Frontal cortex (tissue), 3 donors: ENCODE measurements at regions not wholly inside any gene's neighbourhood (a gene's known extent, or its start where the extent isn't known, plus 50 kb on each side); places are given as distances from the start of the nearest gene placed in this dataset.

Experiments used
- DNase-seq, 2 donors: peaks; one replicate each; pipeline ENCODE4 v3.0.0; 2012; ENCODE audit warnings: low spot score in 2 of 2
- FAIRE-seq: peaks from 2 replicates; lab custom pipeline; 2012; peaks lifted over from hg19 to GRCh38; lab: Jason Lieb, UNC
- donor health status: control.
- donor health status: control.
- donor health status: control.

DNA sequence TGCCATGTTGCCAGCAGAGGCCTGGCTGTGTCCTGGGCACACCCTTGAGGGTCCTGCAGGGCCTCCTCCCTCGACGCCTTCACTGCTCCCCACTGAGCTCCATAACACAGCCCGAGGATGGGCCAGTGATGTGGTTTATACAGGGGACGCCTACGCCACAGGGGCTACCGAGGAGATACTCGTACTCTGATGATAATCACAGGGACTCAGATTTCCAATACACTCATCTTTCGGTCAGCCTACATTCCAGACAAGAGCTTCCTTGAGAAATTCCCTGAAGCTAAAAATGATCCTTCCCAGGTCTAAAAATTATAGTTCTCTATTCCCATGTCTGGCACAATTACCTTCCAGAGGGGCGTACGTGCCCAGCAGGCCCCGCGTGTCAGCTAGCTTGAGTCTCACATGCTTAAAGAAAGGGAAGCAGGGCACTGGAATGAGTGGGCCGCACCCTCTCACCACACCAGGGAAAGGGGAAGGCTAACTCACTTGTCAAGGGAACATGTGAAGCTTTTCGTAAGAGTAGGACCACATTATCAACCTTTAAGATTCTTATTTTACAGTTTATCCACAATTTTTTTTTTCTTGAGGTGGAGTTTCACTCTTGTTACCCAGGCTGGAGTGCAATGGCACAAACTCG lies 159.5 kb upstream of the NDUFV2 start:
- FAIRE-seq, result no peak
- DNase-seq, result no peak

DNA sequence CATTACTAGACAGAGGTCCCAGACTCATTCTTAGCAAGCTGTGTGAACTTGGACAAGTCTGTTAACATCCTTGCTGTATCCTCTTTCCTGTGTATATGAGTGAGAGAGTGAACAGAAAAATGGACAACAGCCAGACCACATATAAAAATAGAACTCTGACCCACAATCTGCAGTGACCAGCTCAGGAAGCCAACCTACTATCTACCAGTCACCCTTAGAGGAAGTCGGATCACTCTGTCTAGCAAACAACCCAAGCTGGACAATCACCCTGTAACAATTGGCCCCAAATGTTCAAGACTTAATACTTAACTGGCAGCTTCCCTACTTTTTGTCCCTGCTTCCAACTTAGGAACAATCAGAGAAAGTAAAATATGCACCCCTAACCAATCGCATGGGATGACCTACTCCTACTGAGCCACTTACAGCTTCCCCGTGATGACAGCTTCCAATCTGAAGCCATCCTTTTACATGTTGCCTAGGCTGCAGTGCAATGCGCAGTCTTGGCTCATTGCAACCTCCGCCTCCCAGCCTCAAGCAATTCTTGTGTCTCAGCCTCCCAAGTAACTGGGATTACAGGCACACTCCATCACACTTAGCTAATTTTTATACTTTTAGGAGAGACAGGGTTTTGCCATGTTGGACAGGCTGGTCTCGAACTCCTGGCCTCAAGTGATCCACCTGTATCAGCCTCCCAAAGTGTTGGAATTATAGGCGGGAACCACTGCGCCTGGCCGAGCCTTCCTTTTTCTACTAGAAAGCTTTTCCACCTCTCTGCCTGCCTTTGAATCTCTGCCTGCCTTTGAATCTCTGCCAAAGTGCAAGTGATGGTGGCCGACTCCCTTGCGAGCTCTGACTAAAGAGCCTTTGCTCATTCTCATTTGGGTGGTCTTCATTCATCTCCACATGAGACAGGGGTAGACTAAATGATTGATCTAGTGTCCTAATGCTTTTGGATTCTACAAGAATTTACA lies 158.3 kb upstream of the NDUFV2 start:
- DNase-seq, result no peak
- FAIRE-seq, result no peak

DNA sequence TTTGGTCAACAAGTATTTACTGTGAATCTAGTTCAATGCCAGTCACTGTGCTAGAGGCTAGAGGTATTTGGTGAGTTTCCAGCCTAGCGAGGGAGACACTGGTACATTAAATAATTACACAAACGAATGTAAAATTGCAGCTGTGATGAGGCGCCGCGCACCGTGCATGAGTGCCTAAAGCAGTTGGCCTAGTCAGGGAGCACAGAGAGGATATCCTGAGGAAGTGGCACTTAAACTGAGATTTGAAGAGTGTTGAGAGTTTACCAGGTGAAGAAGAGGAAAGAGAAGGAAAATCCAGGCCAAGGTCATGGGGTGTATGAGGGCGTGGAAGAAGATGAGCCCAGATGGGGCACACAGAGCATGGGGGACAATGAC lies 157.6 kb upstream of the NDUFV2 start:
- FAIRE-seq (no peak), DNase-seq (no peak)

DNA sequence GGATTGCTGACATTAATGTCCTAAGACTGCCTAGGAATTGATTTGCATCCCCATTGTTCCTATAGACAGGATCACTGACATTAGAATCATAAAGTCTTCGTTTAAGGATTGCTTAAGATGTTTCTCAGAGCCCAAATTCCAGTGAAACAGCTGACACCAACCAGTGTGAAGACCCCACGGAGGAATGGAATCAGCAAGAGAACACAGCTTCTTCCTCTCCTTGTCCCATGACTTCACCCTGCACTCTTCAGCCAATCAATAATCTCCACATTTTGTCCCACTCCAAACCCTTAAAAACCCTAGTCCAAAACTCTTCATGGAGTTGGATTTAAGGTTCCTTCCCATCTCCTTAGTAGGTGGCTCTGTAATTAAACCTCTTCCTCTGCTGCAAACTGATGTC lies 157.0 kb upstream of the NDUFV2 start:
- FAIRE-seq (no peak), DNase-seq (no peak)

DNA sequence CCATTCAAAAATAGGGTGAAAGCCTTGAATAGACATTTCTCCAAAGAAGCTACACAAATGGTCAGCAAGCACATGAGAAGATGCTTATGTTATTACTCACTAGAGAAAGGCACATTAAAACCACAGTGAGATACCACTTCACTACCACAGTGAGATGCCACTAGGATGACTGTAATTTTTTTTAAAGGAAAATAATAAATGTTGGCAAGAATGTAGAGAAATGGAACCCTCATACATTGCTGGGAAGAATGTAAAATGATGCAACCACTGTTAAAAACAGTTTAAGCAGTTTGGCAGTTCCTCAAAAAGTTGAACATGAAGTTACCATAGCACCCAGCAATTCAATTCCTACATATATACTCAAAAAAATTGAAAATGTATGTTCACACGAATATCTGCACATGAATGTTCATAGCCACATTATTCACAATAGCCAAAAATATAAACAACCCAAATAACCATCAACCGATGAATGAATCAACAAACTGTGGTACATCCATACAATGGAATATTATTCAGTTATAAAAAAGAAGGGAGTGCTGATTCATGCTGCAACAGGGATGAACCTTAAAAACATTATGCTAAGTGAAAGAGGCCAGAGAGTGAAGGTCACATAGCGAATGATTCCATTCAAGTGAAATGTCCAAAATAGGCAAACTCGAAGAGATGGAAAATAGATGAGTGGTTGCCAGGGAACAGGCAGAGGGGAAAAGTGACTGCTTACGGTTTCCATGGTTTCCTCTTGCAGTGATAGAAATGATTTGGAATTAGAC lies 156.2 kb upstream of the NDUFV2 start:
- DNase-seq (no peak), FAIRE-seq (no peak)

DNA sequence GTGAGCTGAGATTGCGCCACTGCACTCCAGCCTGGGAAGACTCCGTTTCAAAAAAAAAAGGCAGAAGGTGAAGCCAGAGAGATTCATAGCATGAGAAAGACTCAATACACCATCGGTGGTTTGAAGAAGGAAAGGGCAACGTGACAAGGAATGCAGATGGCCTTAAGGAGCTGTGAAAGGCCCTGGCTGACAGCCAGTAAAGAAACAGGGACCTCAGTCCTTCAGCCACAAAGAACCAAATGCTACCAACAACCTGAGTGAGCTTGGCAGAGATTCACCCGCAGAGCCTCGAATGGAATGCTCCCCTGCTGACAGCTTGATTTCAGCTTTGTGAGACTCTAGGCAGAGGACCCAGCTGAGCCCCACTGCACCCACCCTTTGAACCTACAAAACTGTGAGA lies 154.9 kb upstream of the NDUFV2 start:
- no peak for FAIRE-seq
- no peak for DNase-seq

DNA sequence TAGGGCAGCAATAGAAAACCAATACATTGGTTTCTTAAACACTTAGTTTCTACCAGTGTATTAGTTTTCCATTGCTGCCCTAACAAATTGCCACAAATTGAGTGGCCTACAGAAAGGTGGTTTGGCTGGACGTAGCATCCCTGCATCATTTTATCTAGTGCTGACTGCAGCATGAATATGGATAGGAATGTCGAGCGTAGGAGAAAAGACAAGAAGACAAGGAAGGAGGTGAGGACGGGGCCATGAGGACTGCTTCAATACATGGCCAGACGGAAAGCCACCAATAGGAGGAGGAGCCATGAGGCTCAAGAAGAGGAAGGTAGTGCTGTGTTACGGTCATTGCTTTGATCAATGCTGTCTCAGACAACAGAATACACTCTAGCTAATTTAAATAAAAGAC lies 154.5 kb upstream of the NDUFV2 start:
- no peak for DNase-seq

DNA sequence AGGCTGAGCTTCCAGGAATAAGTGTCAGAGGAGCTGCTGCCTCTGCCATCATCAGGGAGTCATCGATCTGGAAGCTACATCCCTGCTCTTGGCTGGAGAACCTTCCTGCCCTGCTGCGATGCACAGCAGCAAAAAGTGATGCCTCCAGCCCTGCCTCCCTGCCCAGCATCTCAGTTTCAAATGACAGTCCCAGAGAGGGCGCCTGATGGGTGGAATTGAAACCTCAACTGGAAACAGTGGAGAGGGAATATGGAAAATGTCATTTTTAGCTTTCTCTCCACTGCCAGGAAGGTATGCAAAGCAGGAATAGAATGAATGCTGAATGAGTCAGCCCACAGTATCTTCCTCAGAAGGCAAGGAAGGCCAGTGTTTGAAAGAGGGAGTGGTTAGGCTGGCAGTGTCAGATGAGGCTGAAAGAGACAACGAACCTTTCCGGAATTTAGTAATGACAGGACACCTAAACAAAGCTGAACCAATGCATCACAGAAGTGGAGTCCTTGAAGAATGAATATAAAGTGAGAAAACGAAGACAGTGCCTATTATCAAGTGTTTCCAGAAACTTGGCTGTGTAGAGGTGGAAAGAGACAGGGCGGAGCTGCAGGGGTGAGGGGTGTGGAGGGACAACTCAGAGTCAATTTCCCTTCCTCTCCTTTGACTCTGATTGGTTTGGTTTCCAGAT lies 153.9 kb upstream of the NDUFV2 start:
- FAIRE-seq (no peak), DNase-seq (no peak)

More for the DNA sequence above, 154.5 kb upstream of the NDUFV2 start:
- FAIRE-seq, result no peak

DNA sequence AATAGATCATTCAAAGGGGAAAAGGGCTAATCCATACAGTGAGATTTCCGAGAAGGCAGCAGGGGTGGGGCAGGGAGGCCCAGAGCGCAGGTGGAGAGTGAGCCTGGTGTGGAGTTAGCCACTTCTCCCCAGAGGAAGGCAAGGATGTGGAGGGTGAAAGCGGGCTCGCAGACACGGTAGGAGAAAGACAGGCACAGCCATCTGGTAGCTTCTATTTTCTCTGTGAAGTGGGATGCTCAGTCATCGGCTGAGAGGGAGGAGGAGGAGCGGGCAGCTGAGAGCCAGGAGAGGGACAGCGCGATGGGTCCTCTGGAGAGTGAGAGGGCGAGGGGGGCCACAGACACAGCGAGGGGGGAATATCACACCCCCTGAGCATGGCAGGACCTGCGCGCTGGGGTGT lies 153.3 kb upstream of the NDUFV2 start:
- no peak for FAIRE-seq
- DNase-seq, result no peak

DNA sequence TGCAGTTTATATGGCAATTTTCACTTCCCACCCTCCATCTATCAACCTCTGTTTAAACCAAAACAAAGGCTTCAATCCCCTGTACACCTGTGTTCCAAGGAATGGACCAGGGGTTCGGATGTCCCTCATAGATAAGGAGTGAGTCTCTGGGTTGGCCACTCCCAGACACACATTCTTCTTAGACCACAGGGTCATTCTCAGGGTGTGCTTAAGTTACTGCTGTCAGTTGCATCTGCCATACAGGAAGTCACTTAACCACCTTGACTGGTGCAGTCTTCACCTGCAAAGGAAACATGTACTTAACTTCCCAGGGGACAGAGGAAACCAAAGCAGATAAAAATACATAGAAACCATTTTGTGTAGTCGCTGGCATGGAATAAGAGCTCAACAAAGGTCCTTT lies 151.0 kb upstream of the NDUFV2 start:
- DNase-seq (no peak), FAIRE-seq (no peak)

DNA sequence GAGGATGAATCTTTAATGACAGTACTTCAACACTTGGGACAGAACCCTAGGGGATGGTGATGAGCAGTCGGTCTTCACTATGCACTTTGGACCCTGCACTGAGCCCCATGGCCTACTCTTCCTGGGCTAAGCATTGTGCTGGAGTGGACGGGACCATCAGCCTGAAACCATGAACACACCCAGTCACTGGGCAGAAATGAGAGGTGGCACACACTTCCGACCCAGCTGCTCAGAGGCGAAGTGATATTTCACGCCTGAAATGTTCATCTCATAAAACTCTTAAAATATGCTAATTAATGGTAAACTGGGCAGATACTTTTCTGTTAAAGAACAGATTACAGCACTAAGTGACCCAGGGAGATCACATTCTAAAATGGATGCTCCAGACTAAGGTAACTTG lies 150.3 kb upstream of the NDUFV2 start:
- no peak for DNase-seq
- FAIRE-seq, result no peak

DNA sequence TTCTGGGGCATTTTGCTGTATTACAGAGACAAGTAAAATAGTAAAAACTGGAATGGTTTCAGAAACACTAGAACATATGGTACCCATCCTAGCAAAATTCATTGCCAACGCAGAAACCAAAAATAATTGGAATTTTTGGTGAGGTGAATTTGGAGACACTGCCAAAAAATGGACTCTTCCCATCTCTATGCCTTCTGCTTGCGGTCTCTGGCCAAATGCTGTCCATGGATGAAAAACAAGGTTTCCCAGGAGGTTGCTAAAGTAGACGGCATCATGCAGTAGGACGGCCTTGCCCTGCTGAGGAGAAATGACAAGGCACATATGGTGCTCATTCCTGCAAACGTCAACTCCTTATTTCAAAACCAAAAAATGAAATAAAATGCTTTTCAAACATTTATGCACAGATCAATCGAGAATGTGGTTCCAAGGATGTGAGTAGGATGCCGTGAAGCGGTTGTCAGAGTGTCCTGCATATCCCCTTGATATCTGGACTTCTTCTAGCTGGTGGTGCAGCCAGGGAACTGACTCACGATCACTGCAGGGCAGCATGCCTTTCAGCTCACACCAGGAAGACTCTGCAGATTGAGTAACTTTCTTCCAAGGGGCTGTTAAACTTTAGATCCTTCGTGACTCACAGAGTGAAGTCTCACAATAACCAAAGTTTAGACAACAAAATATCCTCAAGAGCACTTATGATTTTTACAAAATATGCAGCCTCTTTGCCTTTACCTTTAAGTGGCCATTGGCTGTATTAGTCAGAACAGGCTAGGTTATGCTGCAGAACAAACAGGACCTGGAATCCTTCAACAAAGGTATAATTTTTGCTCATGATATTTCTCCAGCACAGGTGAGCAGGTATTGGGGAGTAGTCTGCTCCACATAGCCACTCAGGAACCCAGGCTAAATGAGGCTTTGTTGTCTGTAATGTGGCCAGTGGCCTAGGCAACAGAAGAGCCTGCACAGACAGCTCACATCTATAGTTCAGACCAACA lies 149.4 kb upstream of the NDUFV2 start:
- DNase-seq (no peak), FAIRE-seq (no peak)

DNA sequence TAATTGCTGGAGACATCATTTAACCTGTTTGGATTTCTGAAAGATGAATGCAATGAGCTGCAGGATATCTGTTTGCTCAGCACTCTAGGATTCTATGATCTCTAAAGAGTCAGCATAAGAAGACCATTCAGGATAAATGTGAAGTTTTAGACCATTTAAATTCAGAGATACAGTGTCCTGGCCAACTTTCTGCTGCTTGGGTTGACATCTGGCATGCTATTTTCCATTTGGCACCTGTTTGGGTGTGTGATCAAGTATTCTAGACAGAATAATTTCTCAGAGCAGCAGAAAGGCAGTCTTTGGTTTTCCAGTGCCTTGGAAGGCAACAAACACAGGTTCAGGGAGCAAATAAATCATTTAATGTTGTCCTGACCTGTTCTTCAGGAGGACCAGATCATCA lies 144.8 kb upstream of the NDUFV2 start:
- FAIRE-seq (no peak), DNase-seq (no peak)

DNA sequence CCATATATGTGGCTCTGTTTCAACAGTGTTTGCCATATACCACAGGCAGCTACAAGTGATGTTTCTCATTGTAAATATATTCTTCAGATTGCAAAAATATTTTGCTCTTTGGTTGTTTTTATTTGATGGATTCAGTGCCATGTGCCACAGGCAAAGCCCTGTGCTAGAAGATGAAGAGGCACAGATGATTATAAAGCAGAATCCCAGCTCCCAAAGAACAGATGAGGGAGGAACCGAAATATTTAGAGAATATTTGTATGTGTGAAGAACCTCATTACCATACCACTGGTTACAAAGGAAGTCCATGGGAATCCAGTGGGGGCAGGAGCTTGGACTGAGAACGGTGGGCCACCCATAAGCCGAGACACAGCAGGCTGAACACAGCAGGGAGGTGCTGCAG lies 143.8 kb upstream of the NDUFV2 start:
- FAIRE-seq, result no peak

DNA sequence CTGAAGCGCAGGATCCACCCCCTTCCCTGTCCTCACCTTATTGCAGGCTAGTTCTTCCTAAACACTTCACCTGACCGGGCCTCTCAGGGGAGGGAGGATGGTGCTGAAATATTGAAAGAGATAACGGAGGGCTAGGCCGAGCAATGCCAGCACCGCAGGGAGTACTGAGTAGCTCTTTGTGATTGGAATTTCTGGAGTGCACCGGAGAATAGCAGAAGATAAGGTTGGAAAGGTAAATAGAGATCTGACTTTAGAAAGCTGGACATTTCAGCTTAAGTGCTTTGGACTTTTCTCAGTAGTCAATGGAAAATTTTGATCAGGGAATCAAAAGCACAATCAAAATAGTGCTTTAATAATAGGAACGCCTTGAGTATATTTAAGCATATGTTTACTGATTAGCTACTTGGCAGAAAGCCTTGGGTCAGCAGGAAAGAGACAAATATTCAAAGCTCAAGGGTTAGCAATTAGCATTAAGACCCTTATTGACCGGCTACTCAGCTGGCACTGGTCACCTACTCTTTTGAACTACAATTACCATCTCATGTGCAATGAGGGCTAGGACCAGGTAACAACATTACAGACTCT lies 142.9 kb upstream of the NDUFV2 start:
- DNase-seq (no peak), FAIRE-seq (no peak)

More for the DNA sequence above, 143.8 kb upstream of the NDUFV2 start:
- DNase-seq, result no peak

DNA sequence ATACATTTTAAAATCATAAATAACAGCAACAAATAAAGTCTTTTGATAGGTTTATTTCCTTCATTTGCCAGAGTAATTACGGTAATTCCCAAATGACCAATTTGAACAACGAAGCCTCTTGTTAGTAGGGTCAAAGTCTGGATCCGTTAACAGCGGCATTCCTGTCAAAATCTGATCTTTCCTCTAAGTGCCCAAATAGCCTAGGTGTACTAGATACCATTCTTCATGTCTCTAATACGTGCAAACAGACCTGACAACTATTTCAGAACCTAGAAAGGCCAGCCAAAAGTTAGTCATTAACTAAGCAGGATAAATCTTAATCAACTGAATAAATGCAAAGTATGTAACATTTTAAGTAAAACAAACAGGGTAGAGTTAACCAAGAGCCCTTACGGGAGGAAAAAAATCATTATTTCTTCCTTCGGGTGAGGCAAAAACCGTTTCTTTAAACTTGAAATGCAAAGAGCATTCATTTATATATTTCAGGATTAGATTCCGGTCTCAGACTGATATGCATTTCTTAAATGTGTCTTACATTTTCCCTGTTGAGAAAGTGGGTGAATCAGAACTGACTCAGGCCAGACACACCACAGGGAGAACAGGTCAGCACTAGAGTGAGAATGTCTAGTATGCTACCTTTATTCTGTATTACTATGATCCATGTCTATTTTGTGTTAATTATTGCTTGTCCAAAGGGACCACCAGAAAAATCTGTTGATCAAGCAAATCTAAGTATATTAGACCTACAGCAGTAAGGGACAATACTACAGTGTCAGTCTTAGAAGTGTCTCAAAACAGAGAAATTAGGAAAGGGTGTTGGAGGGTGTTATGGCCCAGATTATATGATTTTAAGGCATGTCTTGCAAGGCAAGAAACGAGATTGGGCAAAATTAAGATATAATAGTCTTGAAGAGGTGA lies 141.5 kb upstream of the NDUFV2 start:
- FAIRE-seq (no peak), DNase-seq (no peak)

DNA sequence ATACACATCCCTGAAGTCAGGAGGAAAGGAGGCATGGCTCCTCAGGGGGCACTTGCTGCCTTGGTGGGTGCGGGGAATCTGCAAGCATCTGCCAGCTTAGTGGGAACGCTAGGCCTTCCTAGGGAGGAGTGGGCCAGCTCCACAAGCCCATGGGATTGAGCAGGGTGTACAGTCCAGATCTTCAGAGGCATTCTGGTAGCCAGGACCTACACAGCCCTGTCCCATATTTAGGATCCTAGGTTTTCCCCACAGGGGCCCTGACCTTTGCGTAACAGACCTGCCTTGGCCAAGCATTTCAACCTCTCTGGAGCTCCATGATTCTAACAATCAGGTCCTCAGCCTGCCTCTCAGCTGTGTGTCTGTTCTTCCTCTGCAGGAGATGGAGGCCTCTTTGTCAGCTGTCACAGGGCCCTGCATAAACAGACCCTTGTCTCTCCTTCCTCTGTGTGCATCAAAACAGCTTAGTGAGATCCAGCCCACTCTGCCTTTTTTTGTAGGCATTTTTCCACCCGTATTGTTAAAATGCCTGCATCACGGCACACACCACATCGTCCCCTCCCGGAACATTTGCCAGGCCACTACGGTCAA lies 140.2 kb upstream of the NDUFV2 start:
- no peak for FAIRE-seq
- no peak for DNase-seq
